H9 (cell line): ENCODE measurements at regions not wholly inside any gene's neighbourhood (a gene's known extent, or its start where the extent isn't known, plus 50 kb on each side); places are given as distances from the start of the nearest gene placed in this dataset.

Source experiments
- DNase-seq: peaks from one replicate; pipeline ENCODE4 v3.0.0-alpha.2; 2017
- H2AFZ ChIP-seq: one replicate; pipeline ENCODE4 v1.6.1; 2013; ENCODE audit warnings: mild to moderate bottlenecking, low read length, control low read depth, moderate library complexity
- H2AK5ac ChIP-seq: 2 replicates; pipeline ENCODE4 v1.6.1; 2013; ENCODE audit warnings: low read length, control low read depth, mixed read lengths; ENCODE audit not compliant: insufficient read length
- H2BK120ac ChIP-seq: one replicate; pipeline ENCODE4 v1.6.1; 2013; ENCODE audit warnings: low read depth, mild to moderate bottlenecking, low read length, control low read depth, inconsistent platforms; ENCODE audit not compliant: poor library complexity, severe bottlenecking
- H2BK12ac ChIP-seq: 2 replicates; pipeline ENCODE4 v1.6.1; 2013; ENCODE audit warnings: low read length, control low read depth, mixed read lengths, low read depth; ENCODE audit not compliant: insufficient read length
- H2BK15ac ChIP-seq: 2 replicates; pipeline ENCODE4 v1.6.1; 2013; ENCODE audit warnings: low read depth, low read length, control low read depth
- H2BK20ac ChIP-seq: one replicate; pipeline ENCODE4 v1.6.1; 2013; ENCODE audit warnings: low read depth, mild to moderate bottlenecking, low read length, control low read depth, inconsistent platforms; ENCODE audit not compliant: poor library complexity, severe bottlenecking
- H2BK5ac ChIP-seq: 2 replicates; pipeline ENCODE4 v1.6.1; 2013; ENCODE audit warnings: low read length, control low read depth, mixed read lengths; ENCODE audit not compliant: insufficient read length
- H3K14ac ChIP-seq: 2 replicates; pipeline ENCODE4 v1.6.1; 2013; ENCODE audit warnings: low read length, control low read depth; ENCODE audit not compliant: insufficient read depth
- H3K18ac ChIP-seq: 2 replicates; pipeline ENCODE4 v1.6.1; 2013; ENCODE audit warnings: low read depth, mild to moderate bottlenecking, mixed read lengths, low read length, control low read depth; ENCODE audit not compliant: insufficient read length
- H3K23ac ChIP-seq: 2 replicates; pipeline ENCODE4 v1.6.1; 2013; ENCODE audit warnings: low read length, control low read depth, mixed read lengths, low read depth; ENCODE audit not compliant: insufficient read length
- H3K23me2 ChIP-seq: 2 replicates; pipeline ENCODE4 v1.6.1; 2013; ENCODE audit warnings: low read depth, mild to moderate bottlenecking, mixed read lengths, low read length, control low read depth; ENCODE audit not compliant: insufficient read length, poor library complexity, severe bottlenecking
- H3K27ac ChIP-seq: 2 replicates; pipeline ENCODE4 v1.5.1; 2013; ENCODE audit warnings: low read length, control low read depth, mixed read lengths, low read depth; ENCODE audit not compliant: insufficient read length
- H3K27me3 ChIP-seq: 2 replicates; pipeline ENCODE4 v1.6.1; 2013; ENCODE audit warnings: low read length, control low read depth, inconsistent platforms; ENCODE audit not compliant: insufficient read depth
- H3K4ac ChIP-seq: 2 replicates; pipeline ENCODE4 v1.6.1; 2013; ENCODE audit warnings: low read depth, mild to moderate bottlenecking, control low read depth, inconsistent platforms, low read length, moderate library complexity
- H3K4me1 ChIP-seq: 2 replicates; pipeline ENCODE4 v1.6.1; 2013; ENCODE audit warnings: low read length, control low read depth, inconsistent platforms; ENCODE audit not compliant: insufficient read depth
- H3K4me2 ChIP-seq: 2 replicates; pipeline ENCODE4 v1.6.1; 2013; ENCODE audit warnings: low read length, control low read depth, mixed read lengths; ENCODE audit not compliant: insufficient read length, insufficient read depth
- H3K56ac ChIP-seq: 2 replicates; pipeline ENCODE4 v1.6.1; 2013; ENCODE audit warnings: low read depth, mild to moderate bottlenecking, mixed read lengths, low read length, control low read depth; ENCODE audit not compliant: insufficient read length
- H3K79me1 ChIP-seq: 2 replicates; pipeline ENCODE4 v1.6.1; 2013; ENCODE audit warnings: low read depth, mild to moderate bottlenecking, moderate library complexity, low read length, control low read depth, inconsistent platforms; ENCODE audit not compliant: insufficient read depth, poor library complexity, severe bottlenecking
- H3K79me2 ChIP-seq: 2 replicates; pipeline ENCODE4 v1.6.1; 2013; ENCODE audit warnings: low read length, control low read depth, inconsistent platforms; ENCODE audit not compliant: insufficient read depth
- H3K9ac ChIP-seq: 2 replicates; pipeline ENCODE4 v1.6.1; 2013; ENCODE audit warnings: low read length, control low read depth, mixed read lengths; ENCODE audit not compliant: insufficient read length; ENCODE audit errors: extremely low read depth
- H3K9me3 ChIP-seq: one replicate; pipeline ENCODE4 v1.6.1; 2013; ENCODE audit warnings: low read depth, low read length, inconsistent platforms; ENCODE audit not compliant: control insufficient read depth
- H3T11ph ChIP-seq: one replicate; pipeline ENCODE4 v1.6.1; 2013; ENCODE audit warnings: mild to moderate bottlenecking, low read length, control low read depth, inconsistent platforms
- H4K20me1 ChIP-seq: one replicate; pipeline ENCODE4 v1.6.1; 2013; ENCODE audit not compliant: control insufficient read depth, insufficient read length, insufficient read depth
- H4K5ac ChIP-seq: 2 replicates; pipeline ENCODE4 v1.6.1; 2013; ENCODE audit warnings: low read depth, mild to moderate bottlenecking, mixed read lengths, low read length, control low read depth; ENCODE audit not compliant: insufficient read length
- H4K8ac ChIP-seq: replicated peaks from 2 replicates; pipeline ENCODE4 v1.6.1; 2013; ENCODE audit warnings: low read length, control low read depth, mixed read lengths, low read depth; ENCODE audit not compliant: insufficient read length
- H4K91ac ChIP-seq: 2 replicates; pipeline ENCODE4 v1.6.1; 2013; ENCODE audit warnings: low read depth, mild to moderate bottlenecking, moderate library complexity, mixed read lengths, low read length, control low read depth; ENCODE audit not compliant: insufficient read length
- H3K27ac Mint-ChIP-seq, 3 experiments: 2 replicates in 2 of 3; 3 replicates in 1 of 3; pipeline ENCODE4 v1.8.0; 2020 to 2021; ENCODE audit warnings: mixed read lengths in 3 of 3, mild to moderate bottlenecking in 1 of 3, moderate library complexity in 1 of 3
- H3K27me3 Mint-ChIP-seq: 2 replicates; pipeline ENCODE4 v1.8.0; 2021; ENCODE audit warnings: low read depth, mild to moderate bottlenecking, moderate library complexity, mixed read lengths
- H3K36me3 Mint-ChIP-seq, 3 experiments: 2 replicates in 2 of 3; 3 replicates in 1 of 3; pipeline ENCODE4 v1.8.0; 2020 to 2021; ENCODE audit warnings: low read depth in 3 of 3, mixed read lengths in 3 of 3; ENCODE audit not compliant: insufficient read depth in 1 of 3
- H3K4me1 Mint-ChIP-seq, 2 experiments: 2 replicates each; pipeline ENCODE4 v1.8.0; 2020; ENCODE audit warnings: mixed read lengths in 2 of 2
- H3K4me3 Mint-ChIP-seq, 2 experiments: 2 replicates in 1 of 2; 3 replicates in 1 of 2; pipeline ENCODE4 v1.8.0; 2020 to 2021; ENCODE audit warnings: mild to moderate bottlenecking in 2 of 2, mixed read lengths in 2 of 2, moderate library complexity in 1 of 2
- H3K9me3 Mint-ChIP-seq, 2 experiments: 2 replicates in 1 of 2; 3 replicates in 1 of 2; pipeline ENCODE4 v1.8.0; 2020; ENCODE audit warnings: mild to moderate bottlenecking in 2 of 2, mixed read lengths in 2 of 2, moderate library complexity in 1 of 2
- WGBS: extraction: QIAGEN DNeasy Blood & Tissue Kit; methylation state at CpG from one replicate; pipeline ENCODE4 v1.1.7; 2013; ENCODE audit warnings: missing lambda C conversion rate, low lambda C conversion rate, mixed read lengths; ENCODE audit not compliant: insufficient read length; ENCODE audit errors: extremely low coverage; 5-methylcytosine and 5-hydroxymethylcytosine counted together
- TF ChIP-seq, protein P1 (sequence below): fragments of 200-600 bp; sonication (generic); conservative IDR thresholded peaks from 3 replicates; pipeline ENCODE4 v1.8.0; 2021; ENCODE audit warnings: antibody characterized with exemption, mild to moderate bottlenecking

DNA sequence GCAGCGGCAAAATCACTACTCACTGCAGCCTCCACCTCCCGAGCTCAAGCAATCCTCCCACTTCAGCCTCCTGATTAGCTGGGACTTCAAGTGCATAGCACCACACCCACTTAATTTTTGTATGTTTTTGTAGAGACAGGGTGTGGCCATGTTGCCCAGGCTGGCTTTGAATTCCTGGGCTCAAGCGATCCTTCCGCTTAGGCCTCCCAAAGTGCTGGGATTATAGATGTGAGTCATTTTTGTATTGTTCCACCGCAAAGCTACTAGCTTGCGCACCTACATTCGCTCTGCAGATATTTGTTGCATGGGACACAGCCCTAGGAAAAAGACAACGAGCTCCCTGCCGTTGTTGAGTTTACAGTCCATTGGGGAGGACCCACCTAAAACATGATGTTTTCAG is 173.5 kb upstream of the AGAP1 start:
- Histone ChIP-seq H3K79me1 (no peaks in the 10 kb centered on the region), H3K4ac (no peak overlapping the region), H3K23ac (no peak overlapping the region), H2BK15ac (no peak overlapping the region), H3K4me1 (peaks cover 6% of the 10 kb centered on the region; the same call in 1 of the 2 replicates), H3K18ac (no peak overlapping the region), H3K79me2 (no peaks in the 10 kb centered on the region), H2AK5ac (no peak overlapping the region), H2BK20ac (no peak overlapping the region), H3K9ac (no peak overlapping the region), H3K4me2 (no peak overlapping the region), H3K23me2 (no peaks in the 10 kb centered on the region), H3T11ph (no peak overlapping the region), H3K27me3 (no peaks in the 10 kb centered on the region), H2BK12ac (no peak overlapping the region), H4K91ac (no peak overlapping the region), H2BK120ac (no peak overlapping the region), H3K27ac (no peak overlapping the region), H3K9me3 (no peaks in the 10 kb centered on the region), H4K5ac (no peak overlapping the region), H4K8ac (no peak overlapping the region), H2AFZ (no peak overlapping the region), H4K20me1 (no peaks in the 10 kb centered on the region), H3K56ac (no peak overlapping the region), H3K14ac (no peak overlapping the region), H2BK5ac (no peak overlapping the region)
- no peak overlapping the region for H3K27ac Mint-ChIP-seq
- TF ChIP-seq, protein P1, sequence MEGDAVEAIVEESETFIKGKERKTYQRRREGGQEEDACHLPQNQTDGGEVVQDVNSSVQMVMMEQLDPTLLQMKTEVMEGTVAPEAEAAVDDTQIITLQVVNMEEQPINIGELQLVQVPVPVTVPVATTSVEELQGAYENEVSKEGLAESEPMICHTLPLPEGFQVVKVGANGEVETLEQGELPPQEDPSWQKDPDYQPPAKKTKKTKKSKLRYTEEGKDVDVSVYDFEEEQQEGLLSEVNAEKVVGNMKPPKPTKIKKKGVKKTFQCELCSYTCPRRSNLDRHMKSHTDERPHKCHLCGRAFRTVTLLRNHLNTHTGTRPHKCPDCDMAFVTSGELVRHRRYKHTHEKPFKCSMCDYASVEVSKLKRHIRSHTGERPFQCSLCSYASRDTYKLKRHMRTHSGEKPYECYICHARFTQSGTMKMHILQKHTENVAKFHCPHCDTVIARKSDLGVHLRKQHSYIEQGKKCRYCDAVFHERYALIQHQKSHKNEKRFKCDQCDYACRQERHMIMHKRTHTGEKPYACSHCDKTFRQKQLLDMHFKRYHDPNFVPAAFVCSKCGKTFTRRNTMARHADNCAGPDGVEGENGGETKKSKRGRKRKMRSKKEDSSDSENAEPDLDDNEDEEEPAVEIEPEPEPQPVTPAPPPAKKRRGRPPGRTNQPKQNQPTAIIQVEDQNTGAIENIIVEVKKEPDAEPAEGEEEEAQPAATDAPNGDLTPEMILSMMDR = no peak
- no peak for DNase-seq
- no peaks in the 10 kb centered on the region for H3K9me3 Mint-ChIP-seq
- H3K4me1 Mint-ChIP-seq = peaks cover 14% of the 10 kb centered on the region in 2 experiments
- WGBS = no CpG with 5 or more reads among the region's 9 CpGs
- peaks cover 2% of the 10 kb centered on the region for H3K27me3 Mint-ChIP-seq
- no peak overlapping the region for H3K4me3 Mint-ChIP-seq
- no peaks in the 10 kb centered on the region for H3K36me3 Mint-ChIP-seq
